GM21447 (cell line): ENCODE measurements at regions not wholly inside any gene's neighbourhood (a gene's known extent, or its start where the extent isn't known, plus 50 kb on each side); places are given as distances from the start of the nearest gene placed in this dataset.
"Not testable (repeated sequence)": the region's sequence is repeated elsewhere in the genome, so short reads cannot be mapped to it uniquely, and the experiment has no call there.

Source experiments
- ATAC-seq: cut with Tn5 transposase; IDR thresholded peaks from one replicate; pipeline ENCODE4 v1.9.1; 2021; ENCODE audit not compliant: unreplicated experiment

GRCh38 chr6:95660544-95660943 is 83.2 kb downstream of the MANEA start:
- no peak for ATAC-seq

- no peak for ATAC-seq
These were observed 92.7 kb downstream of the MANEA start for GRCh38 chr6:95670011-95670463.

- no peak for ATAC-seq
These were observed 98.8 kb downstream of the MANEA start for GRCh38 chr6:95676011-95676628.

- ATAC-seq = no peak
These were observed 102.6 kb downstream of the MANEA start for GRCh38 chr6:95679981-95680380.

GRCh38 chr6:95681736-95682135 is 104.4 kb downstream of the MANEA start:
- ATAC-seq = no peak

GRCh38 chr6:95682476-95682875 is 105.1 kb downstream of the MANEA start:
- no peak for ATAC-seq

GRCh38 chr6:95685822-95686221 is 108.5 kb downstream of the MANEA start:
- no peak for ATAC-seq

- ATAC-seq = no peak
These were observed 108.9 kb downstream of the MANEA start for GRCh38 chr6:95686272-95686671.

GRCh38 chr6:95686895-95687294 is 109.6 kb downstream of the MANEA start:
- ATAC-seq = no peak

- no peak for ATAC-seq
These were observed 110.5 kb downstream of the MANEA start for GRCh38 chr6:95687839-95688238.

- peak; percentile 84 for ATAC-seq
These were observed 113.0 kb downstream of the MANEA start for GRCh38 chr6:95690328-95690727.

- ATAC-seq = no peak
These were observed 115.8 kb downstream of the MANEA start for GRCh38 chr6:95693108-95693507.

- no peak for ATAC-seq
These were observed 120.9 kb downstream of the MANEA start for GRCh38 chr6:95698271-95698670.

GRCh38 chr6:95723638-95724037 is 146.3 kb downstream of the MANEA start:
- no peak for ATAC-seq

- ATAC-seq = no peak
These were observed 148.0 kb downstream of the MANEA start for GRCh38 chr6:95725344-95725743.

GRCh38 chr6:95740157-95740556 is 162.8 kb downstream of the MANEA start:
- ATAC-seq = no peak

GRCh38 chr6:95741045-95741444 is 163.7 kb downstream of the MANEA start:
- no peak for ATAC-seq

- ATAC-seq = no peak
These were observed 165.5 kb downstream of the MANEA start for GRCh38 chr6:95742767-95743289.

- ATAC-seq = no peak
These were observed 166.3 kb downstream of the MANEA start for GRCh38 chr6:95743591-95743990.

- not testable (repeated sequence) for ATAC-seq
These were observed 181.1 kb downstream of the MANEA start for GRCh38 chr6:95758236-95759069.

GRCh38 chr6:95767897-95768463 is 190.6 kb downstream of the MANEA start:
- ATAC-seq = no peak

- no peak for ATAC-seq
These were observed 191.2 kb downstream of the MANEA start for GRCh38 chr6:95768539-95768938.
